Ascending aorta (tissue), 2 donors: ENCODE measurements at regions not wholly inside any gene's neighbourhood (a gene's known extent, or its start where the extent isn't known, plus 50 kb on each side); places are given as distances from the start of the nearest gene placed in this dataset.

Experiments
- DNase-seq, 2 donors: peaks; one replicate each; pipeline ENCODE4 v3.0.0-alpha.2; 2019; ENCODE audit warnings: low spot score in 2 of 2
- H3K27ac ChIP-seq, 2 donors: fragments of 200-600 bp; sonication (generic); one replicate each; pipeline ENCODE4 v1.5.1; 2016 to 2017; ENCODE audit warnings: mild to moderate bottlenecking in 1 of 2
- H3K27me3 ChIP-seq: fragments of 200-600 bp; sonication (generic); one replicate; pipeline ENCODE4 v1.5.1; 2017
- H3K36me3 ChIP-seq, 2 donors: fragments of 200-600 bp; sonication (generic); one replicate each; pipeline ENCODE4 v1.5.1; 2016
- H3K4me1 ChIP-seq, 2 donors: fragments of 200-600 bp; sonication (generic); one replicate each; pipeline ENCODE4 v1.5.1; 2016 to 2017; ENCODE audit warnings: mild to moderate bottlenecking in 1 of 2
- H3K4me3 ChIP-seq, 2 donors: fragments of 200-600 bp; sonication (generic); one replicate each; pipeline ENCODE4 v1.5.1; 2016 to 2017; ENCODE audit warnings: mild to moderate bottlenecking in 1 of 2
- H3K9me3 ChIP-seq, 2 donors: fragments of 200-600 bp; sonication (generic); one replicate each; pipeline ENCODE4 v1.5.1; 2016
- CTCF ChIP-seq, 3 experiments: fragments of 200-600 bp in 2 of 3; fragments of 450-650 bp in 1 of 3; sonication (generic) in 2 of 3; IDR thresholded peaks; one replicate each; pipeline ENCODE4 v1.5.1; 2016 to 2019; ENCODE audit warnings: antibody characterized with exemption in 3 of 3, mild to moderate bottlenecking in 1 of 3, moderate library complexity in 1 of 3
- intact Hi-C: fragments of 100-400 bp; cut with DNase I; formaldehyde crosslinking; loops from one replicate; pipeline ENCODE4 v1.15.1; 2023

GRCh38 chr12:107475900-107476299 is 209.7 kb upstream of the PWP1 start:
- TF ChIP-seq CTCF (IDR thresholded peaks at IDR 0.05), result no peak

GRCh38 chr12:107477018-107477417 is 208.6 kb upstream of the PWP1 start:
- intact Hi-C loops, result no loop called here
- Histone ChIP-seq H3K27me3 (no peaks in the 10 kb centered on the region), H3K27ac (no peak overlapping the region), H3K9me3 (no peaks in the 10 kb centered on the region), H3K36me3 (no peaks in the 10 kb centered on the region), H3K4me3 (no peak overlapping the region), H3K4me1 (no peaks in the 10 kb centered on the region)
- DNase-seq, result no peak
- no peak for TF ChIP-seq CTCF (IDR thresholded peaks at IDR 0.05)

More at GRCh38 chr12:107475900-107476299, 209.7 kb upstream of the PWP1 start:
- Histone ChIP-seq H3K36me3 (no peaks in the 10 kb centered on the region), H3K27me3 (no peaks in the 10 kb centered on the region), H3K4me1 (no peaks in the 10 kb centered on the region), H3K9me3 (no peaks in the 10 kb centered on the region), H3K4me3 (no peak overlapping the region), H3K27ac (no peak overlapping the region)
- no peak for DNase-seq
- intact Hi-C loops, result no loop called here

GRCh38 chr12:107477947-107478610 is 207.5 kb upstream of the PWP1 start:
- Histone ChIP-seq H3K36me3 (no peaks in the 10 kb centered on the region), H3K27me3 (no peaks in the 10 kb centered on the region), H3K4me1 (no peaks in the 10 kb centered on the region), H3K4me3 (no peak overlapping the region), H3K27ac (no peak overlapping the region), H3K9me3 (no peaks in the 10 kb centered on the region)
- DNase-seq, result no peak
- intact Hi-C loops, result no loop called here
- TF ChIP-seq CTCF (IDR thresholded peaks at IDR 0.05), result no peak

- H3K4me1 ChIP-seq, result no peaks in the 10 kb centered on the region
- no peak for TF ChIP-seq CTCF (IDR thresholded peaks at IDR 0.05)
- DNase-seq, result no peak
- no peak overlapping the region for H3K4me3 ChIP-seq
- intact Hi-C loops, result no loop called here
- no peaks in the 10 kb centered on the region for H3K9me3 ChIP-seq
- no peaks in the 10 kb centered on the region for H3K27me3 ChIP-seq
- H3K36me3 ChIP-seq, result no peaks in the 10 kb centered on the region
- no peak overlapping the region for H3K27ac ChIP-seq
These were observed 206.7 kb upstream of the PWP1 start for GRCh38 chr12:107478881-107479280.

GRCh38 chr12:107480836-107481608 is 204.6 kb upstream of the PWP1 start:
- Histone ChIP-seq H3K9me3 (no peaks in the 10 kb centered on the region), H3K4me3 (no peak overlapping the region), H3K27me3 (no peaks in the 10 kb centered on the region), H3K36me3 (no peaks in the 10 kb centered on the region), H3K27ac (no peak overlapping the region), H3K4me1 (no peaks in the 10 kb centered on the region)
- intact Hi-C loops, result no loop called here
- no peak for TF ChIP-seq CTCF (IDR thresholded peaks at IDR 0.05)
- DNase-seq, result no peak
